ENCODE measurements at regions not wholly inside any gene's neighbourhood (a gene's known extent, or its start where the extent isn't known, plus 50 kb on each side); places are given as distances from the start of the nearest gene placed in this dataset.

DNA sequence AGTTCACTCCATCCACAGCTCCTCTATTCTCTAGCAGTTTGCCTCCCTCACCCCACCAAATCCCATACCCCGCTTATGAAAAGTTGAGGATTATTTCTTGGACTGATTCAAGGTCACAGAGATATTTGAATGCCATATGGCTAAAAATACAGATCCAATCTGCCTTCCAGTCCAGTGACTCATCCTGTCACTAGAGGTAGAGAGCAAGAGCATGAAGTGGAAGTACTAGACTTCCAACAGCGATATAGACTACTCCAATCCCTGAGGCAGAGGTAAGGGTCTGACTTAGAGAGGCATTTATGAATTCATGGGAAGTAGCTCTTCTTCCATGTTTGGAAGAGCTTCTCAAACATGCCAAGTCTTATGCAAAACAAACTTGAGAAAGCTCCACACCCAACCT lies 72.4 kb upstream of the CCL21 start:
- TF ChIP-seq NFIC (IDR thresholded peaks at IDR 0.05) (no peak), TCF12 (IDR thresholded peaks at IDR 0.05; ENCODE audit: low read depth) (no peak), TEAD4 (IDR thresholded peaks at IDR 0.05) (no peak), RAD21 (IDR thresholded peaks at IDR 0.05; ENCODE audit: low read depth) (no peak), EP300 (IDR thresholded peaks at IDR 0.05; ENCODE audit: borderline replicate concordance) (no peak), EGR1 (IDR thresholded peaks at IDR 0.05) (no peak)
